ENCODE measurements at regions not wholly inside any gene's neighbourhood (a gene's known extent, or its start where the extent isn't known, plus 50 kb on each side); places are given as distances from the start of the nearest gene placed in this dataset.
"Not testable (repeated sequence)": the region's sequence is repeated elsewhere in the genome, so short reads cannot be mapped to it uniquely, and the experiment has no call there.

GRCh38 chr16:88188171-88188895 is 194.4 kb upstream of the ZNF469 start:
- DNase-seq: not testable (repeated sequence)

- DNase-seq: not testable (repeated sequence)
Observed at GRCh38 chr16:88190592-88191095, 192.1 kb upstream of the ZNF469 start.

GRCh38 chr16:88191168-88191567 is 191.6 kb upstream of the ZNF469 start:
- not testable (repeated sequence) for DNase-seq

GRCh38 chr16:88192601-88193000 is 190.2 kb upstream of the ZNF469 start:
- DNase-seq: no peak

GRCh38 chr16:88193706-88194396 is 188.9 kb upstream of the ZNF469 start:
- DNase-seq: peak; percentile 3 to 6

GRCh38 chr16:88194397-88195268 is 188.1 kb upstream of the ZNF469 start:
- no peak for DNase-seq

GRCh38 chr16:88195269-88195705 is 187.5 kb upstream of the ZNF469 start:
- DNase-seq: no peak

- DNase-seq: no peak
Observed at GRCh38 chr16:88195911-88196465, 186.8 kb upstream of the ZNF469 start.

- no peak for DNase-seq
Observed at GRCh38 chr16:88196471-88197400, 186.0 kb upstream of the ZNF469 start.

GRCh38 chr16:88197481-88198456 is 185.0 kb upstream of the ZNF469 start:
- DNase-seq: no peak

GRCh38 chr16:88198457-88199295 is 184.1 kb upstream of the ZNF469 start:
- DNase-seq: not testable (repeated sequence)

GRCh38 chr16:88199296-88200153 is 183.2 kb upstream of the ZNF469 start:
- DNase-seq: not testable (repeated sequence)

GRCh38 chr16:88200154-88200895 is 182.4 kb upstream of the ZNF469 start:
- not testable (repeated sequence) for DNase-seq

GRCh38 chr16:88200896-88201185 is 181.9 kb upstream of the ZNF469 start:
- DNase-seq: no peak

GRCh38 chr16:88201611-88202010 is 181.1 kb upstream of the ZNF469 start:
- DNase-seq: not testable (repeated sequence)

- no peak for DNase-seq
Observed at GRCh38 chr16:88202207-88202745, 180.5 kb upstream of the ZNF469 start.

Data from NCI-H1930 (cell line).